ENCODE measurements at regions not wholly inside any gene's neighbourhood (a gene's known extent, or its start where the extent isn't known, plus 50 kb on each side); places are given as distances from the start of the nearest gene placed in this dataset.
"Not testable (repeated sequence)": the region's sequence is repeated elsewhere in the genome, so short reads cannot be mapped to it uniquely, and the experiment has no call there.

- FAIRE-seq: no peak
Observed at GRCh38 chr4:31458813-31459212, 738.6 kb downstream of the PCDH7 start.

GRCh38 chr4:31461421-31461820 is 741.3 kb downstream of the PCDH7 start:
- DNase-seq (ENCODE audit: insufficient read length, low spot score) (no peak), FAIRE-seq (peak; percentile 88)
- TF ChIP-seq POLR2A (IDR thresholded peaks at IDR 0.05; ENCODE audit: low read depth, low read length): no peak

More at GRCh38 chr4:31458813-31459212, 738.6 kb downstream of the PCDH7 start:
- DNase-seq (ENCODE audit: insufficient read length, low spot score): no peak
- no peak for TF ChIP-seq POLR2A (IDR thresholded peaks at IDR 0.05; ENCODE audit: low read depth, low read length)

GRCh38 chr4:31467781-31468180 is 747.6 kb downstream of the PCDH7 start:
- FAIRE-seq (no peak), DNase-seq (ENCODE audit: insufficient read length, low spot score) (no peak)
- TF ChIP-seq POLR2A (IDR thresholded peaks at IDR 0.05; ENCODE audit: low read depth, low read length): no peak

DNA sequence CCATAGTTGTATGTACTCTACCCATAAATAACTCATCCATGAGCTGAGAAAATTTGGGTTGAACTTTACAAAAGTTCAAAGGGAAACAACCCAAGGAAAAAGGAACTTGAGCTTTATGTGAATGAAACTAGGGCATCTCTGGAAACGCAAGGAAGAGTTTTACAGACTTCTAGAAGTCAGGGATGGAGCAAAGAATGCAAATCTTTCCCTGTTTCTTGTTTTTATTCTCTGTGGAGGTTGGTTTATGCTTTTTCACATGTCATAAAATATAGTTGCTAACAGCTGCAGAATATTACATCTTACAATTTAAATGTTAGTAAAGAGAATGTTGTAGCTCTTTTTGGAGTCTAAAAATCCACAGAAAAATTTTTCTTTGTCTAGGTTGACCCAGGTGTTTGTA is 754.1 kb downstream of the PCDH7 start:
- no peak for DNase-seq (ENCODE audit: insufficient read length, low spot score)
- no peak for FAIRE-seq
- no peak for TF ChIP-seq POLR2A (IDR thresholded peaks at IDR 0.05; ENCODE audit: low read depth, low read length)

- DNase-seq (ENCODE audit: insufficient read length, low spot score): no peak
- TF ChIP-seq POLR2A (IDR thresholded peaks at IDR 0.05; ENCODE audit: low read depth, low read length): no peak
- FAIRE-seq: no peak
Observed at GRCh38 chr4:31482691-31483090, 762.5 kb downstream of the PCDH7 start.

GRCh38 chr4:31499216-31499615 is 779.0 kb downstream of the PCDH7 start:
- not testable (repeated sequence) for DNase-seq (ENCODE audit: insufficient read length, low spot score); FAIRE-seq

DNA sequence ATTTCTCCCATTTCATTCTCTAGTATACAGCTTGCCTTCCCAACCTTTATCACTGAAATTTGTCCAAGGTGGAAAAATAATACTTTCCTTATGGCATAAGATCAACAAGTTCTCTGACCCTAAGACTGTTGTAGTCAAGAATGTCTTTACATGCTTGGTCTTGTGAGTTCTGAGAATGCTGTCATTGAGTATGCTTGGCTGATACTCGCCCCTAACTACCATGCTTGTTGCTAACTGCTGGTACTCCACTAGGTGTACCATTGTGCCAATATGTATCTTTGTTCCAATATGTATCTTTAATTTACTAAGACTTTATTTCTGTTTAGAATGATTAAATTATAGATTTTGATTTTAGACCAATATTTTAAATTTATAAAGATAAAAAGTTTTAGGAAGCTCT is 796.4 kb downstream of the PCDH7 start:
- TF ChIP-seq POLR2A (IDR thresholded peaks at IDR 0.05; ENCODE audit: low read depth, low read length): no peak
- FAIRE-seq (no peak), DNase-seq (ENCODE audit: insufficient read length, low spot score) (no peak)

DNA sequence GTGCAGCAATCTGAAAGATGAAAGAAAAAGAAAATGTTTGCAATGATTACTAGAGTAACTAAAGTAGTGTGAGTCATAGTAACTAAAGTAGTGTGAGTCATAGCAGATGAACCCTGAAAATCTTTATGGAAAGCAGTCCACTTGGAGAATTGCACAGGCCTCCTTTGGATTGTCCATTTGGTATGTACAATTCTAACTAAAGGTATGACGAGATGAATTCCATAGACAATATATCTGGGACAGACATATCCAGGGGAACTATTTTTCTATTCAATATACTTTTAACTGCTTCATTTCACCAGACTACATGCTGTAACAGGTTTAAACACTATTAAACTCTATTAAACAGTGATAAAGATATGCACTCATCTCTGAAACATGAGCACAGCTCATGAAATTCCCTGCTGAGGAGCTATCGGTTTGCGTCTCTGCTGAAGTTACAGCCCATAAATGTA is 798.7 kb downstream of the PCDH7 start:
- peak; percentile 66 for FAIRE-seq
- DNase-seq (ENCODE audit: insufficient read length, low spot score): peak; percentile 18
- no peak for TF ChIP-seq POLR2A (IDR thresholded peaks at IDR 0.05; ENCODE audit: low read depth, low read length)

DNA sequence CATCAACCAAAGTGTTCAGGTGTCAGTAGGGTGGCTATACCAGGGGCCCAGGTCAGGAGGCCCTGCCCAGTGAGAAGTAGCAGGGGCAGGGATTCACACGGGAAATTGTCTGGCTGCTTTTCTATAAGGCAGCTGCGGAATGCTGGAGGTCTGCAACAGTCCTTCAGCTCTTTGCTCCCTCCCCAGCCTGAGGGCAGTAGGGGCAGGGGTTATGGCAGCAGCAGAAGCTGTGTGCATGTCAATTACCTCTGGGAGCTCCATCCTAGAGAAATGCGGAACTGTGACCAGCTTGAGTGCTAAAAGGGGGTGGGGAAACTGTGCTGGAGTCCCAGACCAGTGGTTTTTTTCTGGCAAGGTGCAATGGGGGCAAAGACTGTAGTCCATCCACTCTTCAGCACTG is 810.4 kb downstream of the PCDH7 start:
- TF ChIP-seq POLR2A (IDR thresholded peaks at IDR 0.05; ENCODE audit: low read depth, low read length): no peak
- no peak for DNase-seq (ENCODE audit: insufficient read length, low spot score)
- no peak for FAIRE-seq

DNA sequence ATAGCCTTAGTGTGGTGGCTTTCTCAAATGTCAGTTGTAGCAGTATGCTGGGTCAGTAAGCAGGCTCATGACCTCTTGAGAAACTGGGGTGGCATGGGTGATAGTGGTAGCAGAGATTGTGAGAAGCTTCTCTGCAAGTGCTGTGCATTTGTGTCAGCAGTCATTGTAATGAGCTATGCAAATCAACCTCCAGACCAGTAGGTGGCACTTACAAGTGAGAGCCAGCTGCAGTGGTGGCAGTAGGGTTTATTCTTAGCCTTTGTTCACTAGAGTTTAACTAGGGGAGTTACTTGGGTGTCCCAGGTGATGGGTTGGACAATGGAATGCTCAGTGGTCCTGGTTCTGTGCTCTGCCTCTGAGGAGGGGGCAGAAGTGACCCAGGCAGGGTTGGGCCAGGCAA is 818.7 kb downstream of the PCDH7 start:
- no peak for DNase-seq (ENCODE audit: insufficient read length, low spot score)
- no peak for FAIRE-seq
- TF ChIP-seq POLR2A (IDR thresholded peaks at IDR 0.05; ENCODE audit: low read depth, low read length): no peak

DNA sequence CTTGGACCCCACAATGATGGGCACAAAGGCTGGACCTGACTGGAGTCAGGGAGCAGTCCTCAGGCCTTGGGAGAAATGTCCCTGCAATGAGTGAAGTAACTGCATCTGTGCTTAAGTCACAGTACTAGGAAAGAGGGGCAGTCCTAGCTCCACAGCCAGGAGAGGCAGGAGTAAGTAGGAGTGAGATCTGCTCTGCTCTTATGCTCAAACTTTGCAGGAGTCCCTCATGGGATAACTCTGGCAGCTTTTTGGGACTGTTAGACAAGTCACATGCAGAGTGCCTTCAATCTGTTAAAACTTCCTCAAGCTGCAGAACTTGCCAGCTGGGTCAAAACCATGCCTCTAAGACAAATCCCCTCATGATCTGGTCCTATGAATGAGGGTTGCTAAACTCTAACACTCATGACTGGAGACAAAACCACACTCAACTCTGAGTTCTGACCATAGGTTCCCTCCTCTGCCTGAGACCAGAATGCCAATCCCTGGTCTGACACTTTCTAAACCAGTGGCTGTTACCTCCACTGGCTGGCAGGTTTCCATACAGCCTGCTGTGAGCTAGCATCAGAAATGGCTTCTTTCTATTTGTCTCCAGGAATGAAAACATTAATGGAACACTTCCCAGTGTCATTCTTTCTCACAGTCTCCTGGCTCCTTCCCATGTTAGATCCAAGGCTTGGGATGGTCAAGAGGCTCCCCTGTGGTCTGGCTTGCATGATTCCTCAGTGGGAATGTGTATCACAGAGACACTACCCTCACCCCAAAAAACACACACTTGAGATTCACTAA is 819.3 kb downstream of the PCDH7 start:
- DNase-seq (ENCODE audit: insufficient read length, low spot score): no peak
- no peak for TF ChIP-seq POLR2A (IDR thresholded peaks at IDR 0.05; ENCODE audit: low read depth, low read length)
- no peak for FAIRE-seq

DNA sequence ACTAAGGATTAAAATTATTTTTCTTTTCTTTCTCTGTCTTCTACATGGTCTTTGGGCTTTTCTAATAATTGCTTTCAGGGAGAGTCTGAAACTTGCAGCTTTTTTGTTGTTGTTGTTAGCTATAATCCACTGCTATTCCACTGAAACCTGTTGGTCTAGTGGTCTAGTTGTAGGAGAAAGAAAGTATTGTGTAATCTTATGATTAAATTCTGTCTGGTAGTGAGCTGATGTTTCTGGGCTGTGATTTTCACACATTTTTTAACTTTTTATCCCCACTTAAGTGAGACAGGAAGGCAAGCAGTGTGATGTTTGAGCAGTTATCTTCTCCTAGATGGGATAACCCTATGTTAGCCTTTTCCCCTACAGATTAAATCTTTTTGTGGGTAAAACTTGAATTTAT is 825.2 kb downstream of the PCDH7 start:
- FAIRE-seq (no peak), DNase-seq (ENCODE audit: insufficient read length, low spot score) (no peak)
- TF ChIP-seq POLR2A (IDR thresholded peaks at IDR 0.05; ENCODE audit: low read depth, low read length): no peak

GRCh38 chr4:31545755-31546154 is 825.6 kb downstream of the PCDH7 start:
- no peak for FAIRE-seq
- no peak for TF ChIP-seq POLR2A (IDR thresholded peaks at IDR 0.05; ENCODE audit: low read depth, low read length)
- no peak for DNase-seq (ENCODE audit: insufficient read length, low spot score)

GRCh38 chr4:31548021-31548420 is 827.9 kb downstream of the PCDH7 start:
- DNase-seq (ENCODE audit: insufficient read length, low spot score) (no peak), FAIRE-seq (no peak)
- no peak for TF ChIP-seq POLR2A (IDR thresholded peaks at IDR 0.05; ENCODE audit: low read depth, low read length)

GRCh38 chr4:31548823-31549222 is 828.7 kb downstream of the PCDH7 start:
- DNase-seq (ENCODE audit: insufficient read length, low spot score): no peak
- TF ChIP-seq POLR2A (IDR thresholded peaks at IDR 0.05; ENCODE audit: low read depth, low read length): no peak
- no peak for FAIRE-seq

Measured in H54 (cell line).